ENCODE measurements at regions not wholly inside any gene's neighbourhood (a gene's known extent, or its start where the extent isn't known, plus 50 kb on each side); places are given as distances from the start of the nearest gene placed in this dataset.

DNA sequence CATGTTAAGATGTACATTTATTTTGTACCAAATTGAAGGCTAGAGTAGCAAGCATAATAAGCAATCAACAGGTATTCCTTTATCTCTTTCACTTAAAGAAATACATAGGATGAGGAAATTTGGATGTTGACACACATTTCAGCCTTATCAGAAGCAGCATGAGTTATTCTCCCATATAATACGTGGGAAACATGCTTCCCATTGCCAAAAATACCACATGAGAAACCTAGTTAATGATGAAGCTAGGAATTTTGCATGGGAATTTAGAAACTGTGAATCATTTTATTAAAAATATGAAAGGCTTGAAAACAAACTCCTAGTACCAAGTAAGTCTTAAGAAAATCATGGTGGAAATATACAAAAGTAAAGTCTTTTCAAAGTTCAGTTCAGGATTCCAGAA, 751.8 kb downstream of the TSN start:
- no peak for DNase-seq (ENCODE audit: low spot score)

DNA sequence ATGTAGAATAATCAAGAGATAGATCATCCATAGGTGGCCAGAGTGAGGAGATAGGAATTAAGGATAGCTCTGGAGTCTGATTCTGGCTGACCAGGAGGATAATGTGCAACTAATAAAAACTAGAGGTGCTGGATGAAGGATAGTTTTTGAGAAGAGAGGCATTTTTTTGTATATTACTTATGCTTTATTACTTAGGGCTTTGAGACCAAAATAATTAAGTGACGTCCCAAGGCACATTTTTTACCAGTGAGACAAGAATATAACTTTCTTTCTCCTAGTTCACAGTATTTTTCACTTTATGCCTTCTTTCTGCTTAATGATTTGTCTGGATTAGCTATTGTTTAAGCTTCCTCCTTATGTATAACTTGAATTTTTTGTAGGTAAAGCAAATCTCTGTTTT, 756.6 kb downstream of the TSN start:
- no peak for DNase-seq (ENCODE audit: low spot score)

DNA sequence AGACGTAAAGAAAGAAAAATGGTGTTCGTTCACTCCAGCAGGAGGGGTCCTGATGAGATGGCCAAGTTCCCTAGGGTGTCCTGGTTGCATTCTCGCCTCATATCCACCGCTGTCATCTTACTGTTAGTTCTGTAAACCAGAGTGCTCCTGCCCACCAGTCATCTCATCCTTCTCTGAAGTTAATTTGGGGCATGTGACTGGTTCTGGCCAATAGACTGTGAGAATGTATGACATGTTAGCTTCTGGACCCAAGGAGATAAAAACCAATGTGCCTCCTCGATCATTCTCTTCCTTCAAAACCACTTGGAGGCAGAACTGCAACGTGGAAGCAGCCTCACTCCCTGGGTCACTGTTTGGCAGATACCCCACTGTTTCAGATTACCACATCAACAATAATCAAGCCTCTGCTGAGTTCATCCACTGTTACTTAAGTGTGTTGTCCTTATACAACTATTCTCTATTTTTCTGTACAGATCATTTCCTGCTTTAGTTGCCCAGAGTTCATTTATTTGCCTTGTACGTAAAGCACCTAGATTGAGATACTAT, 759.1 kb downstream of the TSN start:
- DNase-seq (ENCODE audit: low spot score): no peak

DNA sequence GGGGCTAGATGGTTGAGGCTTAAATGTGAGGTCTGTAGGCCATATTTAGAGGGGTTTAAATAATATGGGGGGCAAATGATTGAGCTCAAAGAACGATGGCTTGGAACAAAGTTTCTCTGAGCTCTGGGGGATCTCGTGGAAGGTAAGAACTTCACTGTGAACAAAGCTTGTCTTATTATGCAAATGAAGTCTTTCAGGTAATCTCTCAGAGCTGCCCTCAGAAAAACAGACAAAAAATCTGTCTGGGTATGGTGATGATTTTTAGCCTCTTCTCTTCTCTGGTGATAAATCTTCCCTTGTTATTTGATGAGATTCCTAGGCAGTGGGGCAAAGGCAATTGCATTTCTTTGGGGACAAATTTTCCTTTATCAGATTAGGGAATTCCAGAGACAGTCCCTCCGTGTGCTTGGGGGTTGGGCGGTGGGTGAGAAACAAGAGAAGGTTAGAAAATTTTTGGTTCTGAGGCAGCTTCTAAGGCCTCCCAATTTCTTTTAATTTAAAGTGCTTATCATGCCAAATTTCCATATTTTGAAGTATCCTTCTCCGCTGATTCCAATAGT, 760.4 kb downstream of the TSN start:
- no peak for DNase-seq (ENCODE audit: low spot score)

- no peak for DNase-seq (ENCODE audit: low spot score)
Observed at GRCh38 chr2:122516775-122517174, 761.3 kb downstream of the TSN start.

GRCh38 chr2:122519366-122519765, 763.9 kb downstream of the TSN start:
- DNase-seq (ENCODE audit: low spot score): no peak

GRCh38 chr2:122519821-122520611, 764.6 kb downstream of the TSN start:
- DNase-seq (ENCODE audit: low spot score): no peak

DNA sequence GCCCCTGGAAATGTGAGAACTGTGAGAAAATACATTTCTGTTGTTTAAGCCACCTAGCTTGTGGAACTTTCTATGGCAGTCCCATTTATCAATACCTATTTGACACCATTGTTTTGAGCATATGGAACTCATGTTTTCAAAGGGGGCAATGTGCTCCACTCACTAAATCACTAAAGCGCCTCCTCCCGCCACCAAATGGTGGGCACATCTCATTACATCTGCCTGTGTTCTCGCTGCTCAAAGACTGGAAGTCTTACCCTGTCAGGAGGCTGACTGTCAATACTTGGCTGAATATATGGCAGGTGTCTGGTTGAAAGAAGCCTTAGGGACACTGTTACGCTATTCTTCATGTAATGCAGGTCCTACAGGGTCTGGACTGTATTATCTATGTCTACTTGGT, 767.7 kb downstream of the TSN start:
- DNase-seq (ENCODE audit: low spot score): no peak

GRCh38 chr2:122523981-122524380, 768.5 kb downstream of the TSN start:
- DNase-seq (ENCODE audit: low spot score): no peak

DNA sequence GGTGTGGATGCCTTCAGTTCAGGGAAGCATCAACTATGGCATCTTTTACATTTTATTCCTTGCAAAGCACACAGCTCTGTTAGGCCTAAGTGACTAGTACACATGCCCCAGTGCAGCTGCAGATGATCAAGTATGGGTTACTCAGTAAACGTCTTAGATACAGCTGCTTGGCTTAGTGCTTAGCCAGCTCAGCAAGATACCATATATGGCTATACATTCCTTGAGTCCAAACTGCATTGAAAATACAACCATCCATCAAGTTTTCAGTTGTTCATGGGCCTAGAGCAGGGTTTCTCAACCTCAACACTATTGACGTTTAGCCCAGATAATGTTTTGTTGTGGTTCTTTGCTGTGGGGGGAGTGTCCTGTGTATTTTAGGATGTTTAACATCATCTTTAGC, 769.9 kb downstream of the TSN start:
- no peak for DNase-seq (ENCODE audit: low spot score)

DNA sequence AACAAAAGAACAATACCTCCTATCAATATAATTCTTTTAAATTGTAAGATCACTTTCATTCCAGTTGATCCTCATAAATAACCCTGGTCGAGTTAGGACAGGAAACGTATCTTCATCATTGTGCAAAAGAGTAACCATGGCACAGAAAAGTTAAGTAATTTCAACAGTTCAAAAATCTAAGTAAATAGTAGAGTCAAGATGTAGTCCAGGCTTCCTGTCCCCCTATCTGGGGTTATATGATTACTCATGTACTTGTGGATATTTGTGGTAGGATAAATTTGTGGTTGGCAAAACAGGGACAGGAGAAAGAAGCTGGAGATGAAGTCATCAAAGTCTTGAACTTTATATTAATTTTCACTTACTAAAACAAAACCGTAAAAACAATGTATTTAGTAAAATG, 772.6 kb downstream of the TSN start:
- peak; percentile 47 for DNase-seq (ENCODE audit: low spot score)

GRCh38 chr2:122528958-122529705, 773.7 kb downstream of the TSN start:
- no peak for DNase-seq (ENCODE audit: low spot score)

DNA sequence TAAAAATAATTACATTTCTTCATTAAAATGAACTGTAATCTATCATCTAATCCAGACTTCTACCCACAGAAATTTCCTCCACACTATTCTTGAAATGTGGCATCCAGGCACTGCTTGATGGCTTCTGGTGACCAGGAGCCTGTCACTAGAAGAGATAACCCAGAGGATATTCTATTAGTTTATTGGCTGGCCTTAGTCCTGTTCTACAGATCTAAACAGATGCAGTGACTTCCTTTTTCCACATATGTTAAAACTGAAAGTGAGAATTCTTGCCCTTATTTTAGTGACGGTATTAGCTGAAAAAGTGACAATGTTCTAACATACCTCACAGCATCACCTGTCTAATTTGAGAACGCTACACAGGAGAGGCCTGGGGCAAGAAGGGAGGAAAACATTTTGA, 775.4 kb downstream of the TSN start:
- DNase-seq (ENCODE audit: low spot score): no peak

GRCh38 chr2:122531290-122532071, 776.0 kb downstream of the TSN start:
- DNase-seq (ENCODE audit: low spot score): no peak

GRCh38 chr2:122532072-122532344, 776.6 kb downstream of the TSN start:
- no peak for DNase-seq (ENCODE audit: low spot score)

- DNase-seq (ENCODE audit: low spot score): no peak
Observed at GRCh38 chr2:122532481-122532880, 777.0 kb downstream of the TSN start.

DNA sequence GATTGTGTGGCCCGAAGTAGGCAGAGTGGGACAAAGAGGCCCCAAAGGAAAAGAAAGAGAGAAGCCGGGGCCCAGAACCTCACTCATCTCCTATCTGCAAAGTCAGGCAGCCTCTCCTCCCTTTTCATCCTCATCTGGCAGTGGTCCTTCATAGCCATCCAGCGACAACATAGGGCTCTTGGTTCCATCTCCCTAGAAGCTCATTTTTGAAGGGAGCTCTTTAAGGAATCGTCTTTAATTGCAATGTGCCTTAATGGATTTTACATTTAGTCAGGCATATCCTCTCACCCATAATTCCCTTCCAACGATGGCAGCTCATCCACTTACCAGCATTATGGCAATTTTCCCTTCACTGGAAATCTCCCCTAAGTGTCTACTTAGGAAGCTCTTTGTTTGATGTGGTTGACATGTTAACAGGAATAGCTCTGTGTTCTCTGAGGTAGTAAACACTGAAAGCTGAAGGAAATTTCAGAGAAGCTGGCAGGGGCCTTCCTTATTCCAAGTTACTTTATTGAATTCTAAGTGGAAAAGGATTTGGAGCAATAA, 780.6 kb downstream of the TSN start:
- DNase-seq (ENCODE audit: low spot score): no peak

DNA sequence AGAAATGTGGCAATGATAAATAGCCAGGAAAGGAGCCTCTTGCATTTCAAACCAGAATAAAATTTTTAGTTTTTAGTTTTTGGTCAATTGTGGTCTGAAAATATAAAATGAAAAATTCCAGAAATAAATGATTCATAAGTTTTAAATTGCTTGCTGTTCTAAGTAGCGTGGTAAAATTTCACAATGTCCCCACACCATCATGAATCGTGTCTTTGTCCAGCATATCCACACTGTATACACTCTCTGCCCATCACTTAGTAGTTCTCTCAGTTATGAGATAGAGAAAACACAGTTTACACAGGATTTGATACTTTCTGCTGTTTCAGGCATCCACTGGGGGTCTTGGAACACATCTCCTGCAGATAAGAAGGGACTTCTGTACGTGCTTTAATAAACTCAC, 783.9 kb downstream of the TSN start:
- no peak for DNase-seq (ENCODE audit: low spot score)

DNA sequence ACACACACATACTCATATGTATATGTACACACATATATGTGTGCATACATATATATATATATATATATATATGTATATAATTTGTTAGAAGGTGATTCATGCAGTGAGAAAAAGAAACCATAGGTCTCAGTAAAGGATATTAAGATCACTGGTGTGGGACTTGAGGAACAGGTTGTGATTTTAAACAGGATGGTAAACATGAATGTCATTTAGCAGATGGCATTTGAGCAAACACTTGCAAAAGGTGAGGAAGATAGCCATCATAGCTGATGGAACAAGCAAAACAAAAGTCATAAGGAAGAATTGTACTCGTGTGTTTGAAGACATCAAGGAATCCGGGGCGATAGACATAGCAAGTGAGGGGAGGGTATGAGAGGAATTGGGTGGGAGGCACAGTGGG, 784.5 kb downstream of the TSN start:
- no peak for DNase-seq (ENCODE audit: low spot score)

DNA sequence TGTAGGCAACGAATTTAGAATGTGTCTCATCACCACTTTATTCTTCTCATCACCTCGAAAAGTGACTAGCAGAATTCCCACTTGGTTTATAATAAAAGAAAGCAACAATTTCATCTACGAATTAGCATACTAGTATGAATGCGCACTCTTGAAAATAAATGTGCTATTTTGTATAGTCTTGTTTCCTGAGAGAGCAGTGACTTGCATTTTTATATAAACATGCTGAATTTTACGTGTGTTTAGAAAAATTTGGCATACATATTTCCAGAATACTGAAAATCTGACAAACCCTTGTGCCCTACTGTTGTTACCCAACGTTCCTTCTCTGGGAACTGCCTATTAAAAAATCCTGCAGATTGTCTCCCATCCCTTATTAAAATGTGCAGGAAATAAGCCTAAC, 786.8 kb downstream of the TSN start:
- DNase-seq (ENCODE audit: low spot score): no peak

DNA sequence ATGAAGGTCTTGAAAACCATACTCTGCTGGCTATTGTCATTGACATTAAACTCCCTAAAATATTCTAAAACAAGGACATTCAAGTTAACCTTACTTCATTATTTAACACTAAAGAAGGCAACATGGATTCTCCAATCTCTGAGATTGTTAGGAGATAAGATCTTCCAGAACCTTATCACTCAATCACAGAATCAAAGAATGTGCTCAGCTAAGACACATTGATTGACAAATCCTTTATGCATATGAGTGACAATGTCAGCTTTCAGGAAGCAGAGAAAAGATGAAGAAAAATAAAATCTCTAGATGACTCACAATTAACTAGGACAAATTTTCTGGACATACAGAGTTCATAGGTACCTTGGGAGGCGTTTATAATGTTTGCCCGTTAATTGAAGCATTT, 787.2 kb downstream of the TSN start:
- DNase-seq (ENCODE audit: low spot score): no peak

- DNase-seq (ENCODE audit: low spot score): peak; percentile 49
Observed at GRCh38 chr2:122543815-122544214, 788.4 kb downstream of the TSN start.
